ENCODE measurements at regions not wholly inside any gene's neighbourhood (a gene's known extent, or its start where the extent isn't known, plus 50 kb on each side); places are given as distances from the start of the nearest gene placed in this dataset.

DNA sequence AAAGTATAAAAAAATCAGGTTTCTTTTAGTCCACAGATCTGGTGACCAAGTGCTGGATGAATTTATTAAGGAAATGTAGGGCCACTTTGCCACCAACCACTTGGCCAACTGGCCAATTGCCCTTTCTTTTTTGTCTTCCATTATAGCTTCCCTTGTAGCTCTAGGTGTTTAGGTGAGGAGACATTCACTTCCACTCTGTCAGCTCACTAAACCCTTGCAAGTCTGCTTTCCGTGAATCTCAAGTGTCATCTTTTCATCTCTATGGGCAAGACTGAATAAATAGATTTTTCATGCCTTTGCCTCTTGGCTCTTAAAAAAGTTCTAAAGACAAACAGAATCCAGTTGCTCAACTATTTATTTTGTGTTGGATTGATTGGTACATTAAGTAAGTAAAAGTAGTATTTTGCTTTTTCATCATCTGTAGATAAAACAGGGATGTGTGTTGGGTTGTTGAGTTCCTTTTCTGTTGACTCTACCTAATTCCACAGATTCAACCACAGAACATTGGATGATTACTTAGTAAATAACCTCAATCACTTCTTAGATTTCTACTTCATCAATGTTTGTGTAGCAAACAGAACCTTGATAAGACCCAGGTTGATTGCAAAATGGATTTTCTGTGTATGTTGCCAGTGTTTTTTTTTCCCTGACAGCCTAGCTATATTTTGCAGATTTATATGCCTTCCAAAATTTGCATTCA is 68.1 kb upstream of the GRXCR1 start:
- H3K27ac ChIP-seq: no peak overlapping the region
- H3K27me3 ChIP-seq (ENCODE audit: insufficient read depth, low read depth): no peaks in the 10 kb centered on the region
- BruUV-seq (replicated peaks): no TSS peak
- no peaks in the 10 kb centered on the region for H3K4me1 ChIP-seq (replicated peaks; ENCODE audit: insufficient read depth)
- H3K36me3 ChIP-seq (ENCODE audit: low read depth): no peaks in the 10 kb centered on the region
- H3F3A ChIP-seq (ENCODE audit: insufficient read depth, low read depth): no peaks in the 10 kb centered on the region
- no peak overlapping the region for H3K4me3 ChIP-seq
- H3K9me2 ChIP-seq (ENCODE audit: insufficient read depth): no peaks in the 10 kb centered on the region
- no peak overlapping the region for H2AFZ ChIP-seq
- POLR2A ChIA-PET (ENCODE audit: unreplicated experiment): no interaction called here
- intact Hi-C loops (cut with micrococcal nuclease; ENCODE audit: unreplicated experiment): no loop called here
- no peak for DNase-seq
- no peaks in the 10 kb centered on the region for H3K79me2 ChIP-seq (ENCODE audit: low read depth)
- TF ChIP-seq, protein P1, sequence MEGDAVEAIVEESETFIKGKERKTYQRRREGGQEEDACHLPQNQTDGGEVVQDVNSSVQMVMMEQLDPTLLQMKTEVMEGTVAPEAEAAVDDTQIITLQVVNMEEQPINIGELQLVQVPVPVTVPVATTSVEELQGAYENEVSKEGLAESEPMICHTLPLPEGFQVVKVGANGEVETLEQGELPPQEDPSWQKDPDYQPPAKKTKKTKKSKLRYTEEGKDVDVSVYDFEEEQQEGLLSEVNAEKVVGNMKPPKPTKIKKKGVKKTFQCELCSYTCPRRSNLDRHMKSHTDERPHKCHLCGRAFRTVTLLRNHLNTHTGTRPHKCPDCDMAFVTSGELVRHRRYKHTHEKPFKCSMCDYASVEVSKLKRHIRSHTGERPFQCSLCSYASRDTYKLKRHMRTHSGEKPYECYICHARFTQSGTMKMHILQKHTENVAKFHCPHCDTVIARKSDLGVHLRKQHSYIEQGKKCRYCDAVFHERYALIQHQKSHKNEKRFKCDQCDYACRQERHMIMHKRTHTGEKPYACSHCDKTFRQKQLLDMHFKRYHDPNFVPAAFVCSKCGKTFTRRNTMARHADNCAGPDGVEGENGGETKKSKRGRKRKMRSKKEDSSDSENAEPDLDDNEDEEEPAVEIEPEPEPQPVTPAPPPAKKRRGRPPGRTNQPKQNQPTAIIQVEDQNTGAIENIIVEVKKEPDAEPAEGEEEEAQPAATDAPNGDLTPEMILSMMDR (conservative IDR thresholded peaks at IDR 0.05): no peak
- TF ChIP-seq EZH2 (IDR thresholded peaks at IDR 0.05; ENCODE audit: low read depth): no peak
- CTCF ChIA-PET: no interaction called here
- H4K20me1 ChIP-seq (ENCODE audit: insufficient read depth): no peaks in the 10 kb centered on the region
- no peak overlapping the region for H3K4me2 ChIP-seq
- no peaks in the 10 kb centered on the region for H3K9me3 ChIP-seq (ENCODE audit: insufficient read depth, low read depth)

DNA sequence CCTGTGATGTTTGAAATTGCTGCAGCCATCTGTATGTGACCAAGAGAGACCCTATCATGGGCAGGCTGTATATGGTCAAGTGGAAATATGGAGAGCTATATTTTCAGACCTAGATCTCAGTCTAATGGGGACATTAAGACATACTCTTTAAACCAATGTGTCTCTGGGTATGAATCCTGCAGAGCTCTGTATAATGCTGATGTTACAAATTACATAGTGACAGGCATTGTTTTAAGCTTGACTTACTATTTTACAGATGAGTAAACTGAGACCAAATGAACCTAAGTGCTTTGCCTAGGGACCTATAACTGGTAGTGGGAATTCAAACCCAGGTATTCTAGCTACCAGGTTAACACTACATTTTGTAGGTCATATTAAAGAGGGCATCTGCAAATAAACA is 71.3 kb upstream of the GRXCR1 start:
- no peaks in the 10 kb centered on the region for H3K36me3 ChIP-seq (ENCODE audit: low read depth)
- TF ChIP-seq, protein P1 (conservative IDR thresholded peaks at IDR 0.05): no peak
- no peak for TF ChIP-seq EZH2 (IDR thresholded peaks at IDR 0.05; ENCODE audit: low read depth)
- intact Hi-C loops (cut with micrococcal nuclease; ENCODE audit: unreplicated experiment): no loop called here
- POLR2A ChIA-PET (ENCODE audit: unreplicated experiment): no interaction called here
- CTCF ChIA-PET: no interaction called here
- no peak overlapping the region for H3K4me3 ChIP-seq
- no peak overlapping the region for H3K27ac ChIP-seq
- no peaks in the 10 kb centered on the region for H3K79me2 ChIP-seq (ENCODE audit: low read depth)
- no peak overlapping the region for H2AFZ ChIP-seq
- no peaks in the 10 kb centered on the region for H3F3A ChIP-seq (ENCODE audit: insufficient read depth, low read depth)
- H3K4me1 ChIP-seq (replicated peaks; ENCODE audit: insufficient read depth): no peaks in the 10 kb centered on the region
- no peaks in the 10 kb centered on the region for H4K20me1 ChIP-seq (ENCODE audit: insufficient read depth)
- no peaks in the 10 kb centered on the region for H3K9me2 ChIP-seq (ENCODE audit: insufficient read depth)
- no peaks in the 10 kb centered on the region for H3K27me3 ChIP-seq (ENCODE audit: insufficient read depth, low read depth)
- H3K9me3 ChIP-seq (ENCODE audit: insufficient read depth, low read depth): no peaks in the 10 kb centered on the region
- BruUV-seq (replicated peaks): no TSS peak
- no peak for DNase-seq
- no peak overlapping the region for H3K4me2 ChIP-seq

DNA sequence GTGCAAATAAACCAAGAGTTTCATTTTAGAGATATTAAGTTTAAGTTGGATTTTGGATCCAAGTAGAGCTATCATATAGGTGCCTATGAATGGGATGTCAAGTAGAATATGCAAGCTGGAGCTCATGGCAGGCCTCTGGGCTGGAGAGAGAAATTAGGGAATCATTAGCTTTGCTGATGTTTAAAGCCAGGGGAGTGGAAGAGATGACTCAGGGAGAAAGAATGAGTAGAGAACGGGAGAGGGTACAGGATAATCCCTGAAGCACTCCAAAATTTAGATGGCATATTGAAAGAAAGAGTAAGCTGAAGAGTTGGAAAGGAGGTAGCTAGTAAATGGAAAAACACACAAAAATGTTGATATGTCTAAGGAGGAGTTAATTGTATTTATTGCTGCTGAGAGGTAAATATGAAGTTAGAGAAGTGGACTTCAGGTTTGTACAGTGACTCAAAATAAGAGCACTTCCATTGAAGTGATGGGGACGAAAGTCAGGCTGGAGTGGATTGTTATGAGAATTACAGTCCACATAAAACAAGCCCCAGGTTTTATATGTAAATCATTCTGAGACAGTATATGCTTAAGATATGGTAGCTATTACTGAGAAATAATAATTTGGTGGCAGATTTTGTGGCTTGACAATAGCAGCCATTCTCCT is 72.5 kb upstream of the GRXCR1 start:
- Histone ChIP-seq H3K4me3 (no peak overlapping the region), H3K27ac (no peak overlapping the region), H3K4me2 (no peak overlapping the region), H3K36me3 (ENCODE audit: low read depth) (no peaks in the 10 kb centered on the region), H3K9me3 (ENCODE audit: insufficient read depth, low read depth) (no peaks in the 10 kb centered on the region), H3K27me3 (ENCODE audit: insufficient read depth, low read depth) (no peaks in the 10 kb centered on the region), H3F3A (ENCODE audit: insufficient read depth, low read depth) (no peaks in the 10 kb centered on the region), H2AFZ (no peak overlapping the region), H3K79me2 (ENCODE audit: low read depth) (no peaks in the 10 kb centered on the region), H4K20me1 (ENCODE audit: insufficient read depth) (no peaks in the 10 kb centered on the region), H3K9me2 (ENCODE audit: insufficient read depth) (no peaks in the 10 kb centered on the region), H3K4me1 (replicated peaks; ENCODE audit: insufficient read depth) (no peaks in the 10 kb centered on the region)
- intact Hi-C loops (cut with micrococcal nuclease; ENCODE audit: unreplicated experiment): no loop called here
- CTCF ChIA-PET: no interaction called here
- TF ChIP-seq, protein P1 (conservative IDR thresholded peaks at IDR 0.05): no peak
- no peak for TF ChIP-seq EZH2 (IDR thresholded peaks at IDR 0.05; ENCODE audit: low read depth)
- BruUV-seq (replicated peaks): no TSS peak
- POLR2A ChIA-PET (ENCODE audit: unreplicated experiment): no interaction called here
- no peak for DNase-seq
